ENCODE measurements at regions not wholly inside any gene's neighbourhood (a gene's known extent, or its start where the extent isn't known, plus 50 kb on each side); places are given as distances from the start of the nearest gene placed in this dataset.
"Not testable (repeated sequence)": the region's sequence is repeated elsewhere in the genome, so short reads cannot be mapped to it uniquely, and the experiment has no call there.

GRCh38 chr10:33584596-33584995 is 250.1 kb upstream of the NRP1 start:
- not testable (repeated sequence) for TF ChIP-seq CTCF, POLR2A (IDR thresholded peaks at IDR 0.05)

Measured in right lobe of liver (tissue), 4 donors.